ENCODE measurements at regions not wholly inside any gene's neighbourhood (a gene's known extent, or its start where the extent isn't known, plus 50 kb on each side); places are given as distances from the start of the nearest gene placed in this dataset.
A peak's percentile ranks its signal among the peaks of the same experiment; 100 is the strongest.

DNA sequence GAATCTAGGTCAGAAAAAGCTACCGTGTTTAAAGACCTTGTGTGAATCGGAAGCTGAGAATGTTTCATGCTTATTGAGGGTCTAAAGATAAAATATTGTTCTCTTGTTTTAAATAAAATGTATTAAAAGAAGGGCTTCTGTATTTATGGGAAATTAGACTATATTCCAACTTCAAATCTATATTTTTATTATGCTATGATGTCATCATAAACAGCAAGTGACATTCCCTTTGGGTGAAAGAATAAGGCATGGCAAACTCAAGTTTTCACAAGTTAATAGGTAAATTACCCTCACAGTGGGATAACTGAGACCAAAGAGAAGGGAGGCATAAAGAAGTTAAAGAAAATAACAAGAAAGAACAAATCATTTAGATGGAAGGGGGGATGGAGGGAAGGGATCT lies 333.8 kb upstream of the NR5A2 start:
- no peak overlapping the region for H3K4me3 ChIP-seq (ENCODE audit: low read depth, low read length)
- TF ChIP-seq, protein P1, sequence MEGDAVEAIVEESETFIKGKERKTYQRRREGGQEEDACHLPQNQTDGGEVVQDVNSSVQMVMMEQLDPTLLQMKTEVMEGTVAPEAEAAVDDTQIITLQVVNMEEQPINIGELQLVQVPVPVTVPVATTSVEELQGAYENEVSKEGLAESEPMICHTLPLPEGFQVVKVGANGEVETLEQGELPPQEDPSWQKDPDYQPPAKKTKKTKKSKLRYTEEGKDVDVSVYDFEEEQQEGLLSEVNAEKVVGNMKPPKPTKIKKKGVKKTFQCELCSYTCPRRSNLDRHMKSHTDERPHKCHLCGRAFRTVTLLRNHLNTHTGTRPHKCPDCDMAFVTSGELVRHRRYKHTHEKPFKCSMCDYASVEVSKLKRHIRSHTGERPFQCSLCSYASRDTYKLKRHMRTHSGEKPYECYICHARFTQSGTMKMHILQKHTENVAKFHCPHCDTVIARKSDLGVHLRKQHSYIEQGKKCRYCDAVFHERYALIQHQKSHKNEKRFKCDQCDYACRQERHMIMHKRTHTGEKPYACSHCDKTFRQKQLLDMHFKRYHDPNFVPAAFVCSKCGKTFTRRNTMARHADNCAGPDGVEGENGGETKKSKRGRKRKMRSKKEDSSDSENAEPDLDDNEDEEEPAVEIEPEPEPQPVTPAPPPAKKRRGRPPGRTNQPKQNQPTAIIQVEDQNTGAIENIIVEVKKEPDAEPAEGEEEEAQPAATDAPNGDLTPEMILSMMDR (IDR thresholded peaks at IDR 0.05; ENCODE audit: low read depth, low read length): no peak

DNA sequence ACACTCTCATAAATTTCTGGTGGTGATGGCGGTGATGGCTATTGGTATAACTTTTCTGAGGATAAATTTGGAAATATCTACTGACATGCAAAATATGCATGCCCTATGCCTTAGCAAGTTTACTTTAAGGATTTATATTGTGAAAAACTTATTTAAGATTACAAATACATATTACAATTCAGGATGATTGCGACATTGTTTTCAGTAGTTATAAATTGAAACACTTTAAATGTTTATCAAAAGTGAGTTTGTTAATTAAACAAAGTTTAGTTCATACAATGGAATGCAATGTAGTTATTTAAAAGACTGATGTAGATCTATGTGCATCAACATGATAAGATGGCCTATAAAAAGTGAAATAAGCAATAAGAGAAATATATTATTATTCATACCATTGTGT lies 331.3 kb upstream of the NR5A2 start:
- H3K4me3 ChIP-seq (ENCODE audit: low read depth, low read length): no peak overlapping the region
- TF ChIP-seq, protein P1 (IDR thresholded peaks at IDR 0.05; ENCODE audit: low read depth, low read length): no peak

DNA sequence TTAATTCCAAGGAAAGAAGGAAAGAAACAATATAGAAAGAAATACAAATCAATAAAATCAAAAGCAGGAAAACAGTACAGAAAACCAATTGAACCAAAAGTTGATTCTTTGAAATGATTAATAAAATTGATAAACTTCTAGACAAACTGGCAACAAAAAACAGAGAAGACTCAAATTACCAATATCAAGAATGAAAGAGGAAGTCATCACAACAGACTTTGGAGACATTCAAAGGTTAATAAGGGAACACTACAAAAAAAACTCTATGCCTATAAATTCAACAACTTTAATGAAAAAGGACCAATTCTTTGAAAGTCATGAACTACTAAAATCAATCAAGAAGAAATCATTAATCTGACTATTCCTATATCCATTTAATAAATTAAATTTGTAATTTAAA lies 329.3 kb upstream of the NR5A2 start:
- H3K4me3 ChIP-seq (ENCODE audit: low read depth, low read length): no peak overlapping the region
- TF ChIP-seq, protein P1 (IDR thresholded peaks at IDR 0.05; ENCODE audit: low read depth, low read length): no peak

DNA sequence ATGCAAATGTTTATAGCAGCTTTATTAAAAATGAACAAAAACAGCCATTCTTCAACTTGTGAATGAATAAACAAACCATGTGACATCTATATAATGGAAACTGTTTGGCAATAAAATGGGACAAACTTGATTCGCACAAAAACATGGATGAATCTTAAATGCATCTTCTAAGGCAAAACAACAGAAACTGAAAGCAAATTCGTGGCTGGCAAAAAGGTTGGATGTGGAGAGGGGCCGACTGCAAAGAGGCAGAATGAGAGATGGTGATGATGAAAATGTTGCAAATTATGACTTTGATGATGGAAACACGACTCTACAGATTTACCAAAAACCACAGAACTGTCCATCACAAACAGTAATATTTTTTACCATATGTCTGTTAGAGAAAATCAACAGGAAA lies 327.0 kb upstream of the NR5A2 start:
- TF ChIP-seq, protein P1 (IDR thresholded peaks at IDR 0.05; ENCODE audit: low read depth, low read length): no peak
- H3K4me3 ChIP-seq (ENCODE audit: low read depth, low read length): peak overlapping the region; percentile 16; the same call in 1 of the 2 replicates

DNA sequence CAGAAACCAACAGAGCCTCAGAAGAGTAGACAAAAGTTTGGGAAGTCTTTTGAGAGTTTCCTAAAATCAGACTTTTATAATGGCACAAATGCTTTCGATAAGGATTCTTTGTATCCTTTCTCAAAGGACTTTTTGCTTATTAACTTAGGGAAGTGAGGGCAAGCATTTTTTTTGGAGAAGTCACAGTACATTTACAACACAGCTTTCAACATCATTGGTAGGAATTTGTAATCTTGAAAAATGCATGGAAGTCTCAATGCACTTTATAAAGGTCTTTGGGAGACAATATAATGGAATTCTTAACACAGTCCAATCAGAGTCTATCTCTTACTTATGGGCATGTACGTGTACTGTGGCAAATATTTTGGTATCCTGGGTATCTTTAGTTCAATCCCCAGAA lies 325.8 kb upstream of the NR5A2 start:
- TF ChIP-seq, protein P1 (IDR thresholded peaks at IDR 0.05; ENCODE audit: low read depth, low read length): no peak
- no peak overlapping the region for H3K4me3 ChIP-seq (ENCODE audit: low read depth, low read length)

DNA sequence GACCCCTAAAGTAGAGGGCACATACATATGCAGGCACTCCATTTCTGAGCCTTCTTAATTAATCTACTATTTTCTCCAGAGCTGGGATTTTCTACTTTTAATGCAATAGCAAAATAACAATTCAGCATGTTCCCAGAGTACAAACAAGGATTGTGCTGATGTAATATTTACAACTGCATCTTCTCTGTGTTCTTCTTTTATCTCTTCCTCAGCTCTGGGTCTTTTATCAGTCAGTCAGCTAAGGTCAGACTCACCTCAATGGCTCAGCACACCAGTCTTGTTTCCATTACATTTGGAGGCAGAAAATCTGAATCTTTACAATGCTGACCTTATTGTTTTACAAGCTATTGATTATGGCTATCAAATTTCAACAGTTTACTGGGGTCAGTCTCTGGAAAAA lies 323.3 kb upstream of the NR5A2 start:
- H3K4me3 ChIP-seq (ENCODE audit: low read depth, low read length): no peak overlapping the region
- TF ChIP-seq, protein P1 (IDR thresholded peaks at IDR 0.05; ENCODE audit: low read depth, low read length): no peak

DNA sequence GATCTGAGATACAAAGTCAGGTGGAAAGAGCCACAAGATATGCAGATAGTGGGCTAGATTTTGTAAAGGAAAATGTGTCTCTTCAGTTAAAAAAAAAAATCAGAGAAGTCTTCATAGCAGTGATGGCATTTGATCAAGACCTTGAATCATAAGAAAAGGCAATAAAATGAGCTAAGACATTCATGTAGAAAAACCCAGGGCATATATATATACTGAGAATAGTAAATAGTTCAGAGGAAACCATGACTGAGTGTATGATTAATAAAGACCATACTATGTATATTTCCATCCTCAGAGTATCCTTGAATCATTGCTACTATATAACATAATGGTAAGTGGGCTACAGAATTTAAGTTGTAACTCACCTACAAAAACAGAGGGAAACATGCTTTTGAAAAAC lies 321.7 kb upstream of the NR5A2 start:
- H3K4me3 ChIP-seq (ENCODE audit: low read depth, low read length): no peak overlapping the region
- TF ChIP-seq, protein P1 (IDR thresholded peaks at IDR 0.05; ENCODE audit: low read depth, low read length): no peak
